Suprapubic skin (tissue), 4 donors: ENCODE measurements at regions not wholly inside any gene's neighbourhood (a gene's known extent, or its start where the extent isn't known, plus 50 kb on each side); places are given as distances from the start of the nearest gene placed in this dataset.

Source experiments
- CTCF ChIP-seq, 2 donors: fragments of 200-600 bp in 1 of 2; fragments of 450-650 bp in 1 of 2; sonication (generic) in 1 of 2; IDR thresholded peaks; one replicate each; pipeline ENCODE4 v1.5.1; 2016 to 2019; ENCODE audit warnings: antibody characterized with exemption in 2 of 2, mild to moderate bottlenecking in 1 of 2, moderate library complexity in 1 of 2
- EP300 ChIP-seq: sonication (generic); formaldehyde crosslinking; IDR thresholded peaks from one replicate; pipeline ENCODE4 v1.6.1; 2017; ENCODE audit warnings: antibody characterized with exemption
- POLR2AphosphoS5 ChIP-seq, 3 donors: sonication (generic); formaldehyde crosslinking; IDR thresholded peaks; one replicate each; pipeline ENCODE4 v1.6.1; 2017; ENCODE audit warnings: antibody characterized with exemption in 3 of 3

- TF ChIP-seq EP300 (no peak), CTCF (IDR thresholded peaks at IDR 0.05) (no peak), POLR2AphosphoS5 (IDR thresholded peaks at IDR 0.05) (no peak)
Observed at GRCh38 chr6:74928203-74928602, 277.6 kb downstream of the COL12A1 start.
